SK-N-SH (cell line): ENCODE measurements at regions not wholly inside any gene's neighbourhood (a gene's known extent, or its start where the extent isn't known, plus 50 kb on each side); places are given as distances from the start of the nearest gene placed in this dataset.

ENCODE experiments used
- CTCF ChIA-PET: fragments of 300-600, 350-600 bp; formaldehyde crosslinking; extraction: SDS; loops from one replicate; lab custom pipeline; 2021; lab: Yijun Ruan, JAX
- POLR2A ChIA-PET: fragments of 350-600 bp; sonication (Branson Sonifier 250); formaldehyde crosslinking; extraction: SDS; loops from one replicate; lab custom pipeline; 2020; ENCODE audit warnings: antibody characterized with exemption, inconsistent platforms; lab: Yijun Ruan, JAX
- DNase-seq: peaks from one replicate; pipeline ENCODE4 v3.0.0; 2012
- H2AFZ ChIP-seq: fragments of 200-600 bp; sonication (generic); 2 replicates; pipeline ENCODE4 v1.8.1; 2016; ENCODE audit warnings: antibody characterized with exemption, mild to moderate bottlenecking, low read depth
- H3F3A ChIP-seq: fragments of 200-600 bp; sonication (generic); replicated peaks from 2 replicates; pipeline ENCODE3; 2016; ENCODE audit warnings: antibody characterized with exemption, mild to moderate bottlenecking; ENCODE audit not compliant: insufficient read depth
- H3K27ac ChIP-seq, 2 experiments: fragments of 200-500 bp in 1 of 2; fragments of 200-600 bp in 1 of 2; sonication (Bioruptor generic) in 1 of 2; sonication (generic), shearing (Covaris generic) in 1 of 2; 2 replicates each; pipeline versions ENCODE4 v1.5.1 to v1.6.1; 2014 to 2016; ENCODE audit warnings: low read depth in 2 of 2, inconsistent platforms in 1 of 2, low read length in 1 of 2, mild to moderate bottlenecking in 1 of 2, mixed read lengths in 1 of 2
- H3K27me3 ChIP-seq: fragments of 200-600 bp; sonication (generic), shearing (Covaris generic); 2 replicates; pipeline ENCODE4 v1.6.1; 2016; ENCODE audit warnings: mixed run types; ENCODE audit not compliant: insufficient read depth
- H3K36me3 ChIP-seq, 2 experiments: fragments of 200-500 bp in 1 of 2; fragments of 200-600 bp in 1 of 2; sonication (Bioruptor generic) in 1 of 2; sonication (generic) in 1 of 2; replicated peaks in 1 of 2; 2 replicates each; pipeline versions ENCODE3 to v1.5.1; 2014 to 2016; ENCODE audit warnings: low read length in 1 of 2, mild to moderate bottlenecking in 1 of 2; ENCODE audit not compliant: insufficient read depth in 2 of 2, control insufficient read depth in 1 of 2
- H3K4me1 ChIP-seq, 2 experiments: fragments of 200-500 bp in 1 of 2; fragments of 200-600 bp in 1 of 2; sonication (Bioruptor generic) in 1 of 2; sonication (generic), shearing (Covaris generic) in 1 of 2; 2 replicates each; pipeline versions ENCODE4 v1.5.1 to v1.6.1; 2014 to 2016; ENCODE audit warnings: low read depth in 1 of 2, low read length in 1 of 2, mixed run types in 1 of 2; ENCODE audit not compliant: insufficient read depth in 2 of 2, control insufficient read depth in 1 of 2
- H3K4me2 ChIP-seq: fragments of 200-600 bp; sonication (generic), shearing (Covaris generic); 2 replicates; pipeline ENCODE4 v1.6.1; 2017; ENCODE audit warnings: mixed run types
- H3K4me3 ChIP-seq, 2 experiments: fragments of 200-500 bp in 1 of 2; fragments of 200-600 bp in 1 of 2; sonication (Bioruptor generic) in 1 of 2; sonication (generic), shearing (Covaris generic) in 1 of 2; 2 replicates each; pipeline versions ENCODE4 v1.5.1 to v1.8.1; 2014 to 2016; ENCODE audit warnings: low read depth in 2 of 2, inconsistent platforms in 1 of 2, low read length in 1 of 2, mild to moderate bottlenecking in 1 of 2, mixed read lengths in 1 of 2, moderate library complexity in 1 of 2
- H3K79me2 ChIP-seq: fragments of 200-600 bp; sonication (generic); 2 replicates; pipeline ENCODE4 v1.8.1; 2017; ENCODE audit warnings: mild to moderate bottlenecking; ENCODE audit not compliant: insufficient read depth
- H3K9ac ChIP-seq: fragments of 200-600 bp; sonication (generic); 2 replicates; pipeline ENCODE4 v1.6.1; 2017; ENCODE audit warnings: mixed run types
- H3K9me2 ChIP-seq: fragments of 200-600 bp; sonication (generic); 2 replicates; pipeline ENCODE4 v1.6.1; 2017; ENCODE audit warnings: mixed run types
- H3K9me3 ChIP-seq: fragments of 200-600 bp; sonication (generic); 2 replicates; pipeline ENCODE4 v1.6.1; 2017; ENCODE audit warnings: mixed run types, mild to moderate bottlenecking, moderate library complexity
- H4K20me1 ChIP-seq: fragments of 200-600 bp; sonication (generic); 2 replicates; pipeline ENCODE4 v1.6.1; 2017; ENCODE audit warnings: mild to moderate bottlenecking, mixed run types; ENCODE audit not compliant: insufficient read depth
- CHD2 ChIP-seq: fragments of 150-350 bp; IDR thresholded peaks from 2 replicates; pipeline ENCODE4 v1.6.1; 2018; ENCODE audit warnings: low read length; ENCODE audit not compliant: partially characterized antibody
- EZH2phosphoT487 ChIP-seq: fragments of 200-600 bp; sonication (generic); IDR thresholded peaks from 2 replicates; pipeline ENCODE4 v1.6.1; 2017; ENCODE audit warnings: low read depth, mixed run types, mild to moderate bottlenecking, antibody characterized with exemption, moderate library complexity, borderline replicate concordance
- FOSL2 ChIP-seq: IDR thresholded peaks from 2 replicates; pipeline ENCODE4 v1.4.0; 2012; ENCODE audit warnings: low read depth, mild to moderate bottlenecking, moderate library complexity, borderline replicate concordance
- GABPA ChIP-seq: IDR thresholded peaks from 2 replicates; pipeline ENCODE4 v1.4.0; 2012; ENCODE audit warnings: low read depth, mild to moderate bottlenecking
- JUND ChIP-seq: IDR thresholded peaks from 2 replicates; pipeline ENCODE4 v1.4.0; 2012
- MXI1 ChIP-seq: IDR thresholded peaks from 2 replicates; pipeline ENCODE4 v1.6.1; 2012; ENCODE audit warnings: mild to moderate bottlenecking, low read depth, low read length, improper control_type of control experiment
- NFIC ChIP-seq: IDR thresholded peaks from 2 replicates; pipeline ENCODE4 v1.4.0; 2012; ENCODE audit warnings: borderline replicate concordance
- PBX3 ChIP-seq: IDR thresholded peaks from 2 replicates; pipeline ENCODE4; 2012
- POLR2AphosphoS5 ChIP-seq: IDR thresholded peaks from 2 replicates; pipeline ENCODE4 v1.6.1; 2012; ENCODE audit warnings: low read depth, low read length
- RAD21 ChIP-seq: IDR thresholded peaks from 2 replicates; pipeline ENCODE4 v1.6.1; 2012; ENCODE audit warnings: mild to moderate bottlenecking, low read length
- RFX5 ChIP-seq: IDR thresholded peaks from 2 replicates; pipeline ENCODE4 v1.6.1; 2012; ENCODE audit warnings: mild to moderate bottlenecking, improper control_type of control experiment, low read length
- RXRA ChIP-seq: IDR thresholded peaks from 2 replicates; pipeline ENCODE4 v1.4.0; 2012; ENCODE audit warnings: low read depth, mild to moderate bottlenecking, borderline replicate concordance
- SIN3A ChIP-seq: IDR thresholded peaks from 2 replicates; pipeline ENCODE4 v1.6.1; 2012; ENCODE audit warnings: low read depth, mild to moderate bottlenecking, low read length, moderate library complexity, borderline replicate concordance
- SMC3 ChIP-seq: IDR thresholded peaks from 2 replicates; pipeline ENCODE4 v1.6.1; 2012; ENCODE audit warnings: low read depth, low read length, improper control_type of control experiment
- TAF1 ChIP-seq: IDR thresholded peaks from 2 replicates; pipeline ENCODE4 v1.6.1; 2012; ENCODE audit warnings: low read depth, mild to moderate bottlenecking, low read length, moderate library complexity, borderline replicate concordance
- TCF12 ChIP-seq: IDR thresholded peaks from 2 replicates; pipeline ENCODE4 v1.4.0; 2012
- TEAD4 ChIP-seq: IDR thresholded peaks from 2 replicates; pipeline ENCODE4 v1.4.0; 2012; ENCODE audit warnings: mild to moderate bottlenecking, borderline replicate concordance; ENCODE audit not compliant: insufficient read depth
- USF1 ChIP-seq: IDR thresholded peaks from 2 replicates; pipeline ENCODE4 v1.4.0; 2012; ENCODE audit warnings: low read depth, borderline replicate concordance
- WGBS: methylation state at CpG from one replicate; pipeline ENCODE4 v1.1.6; 2017; ENCODE audit warnings: low lambda C conversion rate; 5-methylcytosine and 5-hydroxymethylcytosine counted together
- TF ChIP-seq, protein P1 (sequence below): fragments of 150-350 bp; IDR thresholded peaks from 2 replicates; pipeline ENCODE4 v1.6.1; 2016; ENCODE audit warnings: mild to moderate bottlenecking, low read depth, low read length
- TF ChIP-seq, protein P2 (sequence below): fragments of 200-600 bp; sonication (generic); IDR thresholded peaks from 2 replicates; pipeline ENCODE4 v1.6.1; 2017; ENCODE audit warnings: antibody characterized with exemption, mild to moderate bottlenecking, moderate library complexity
- TF ChIP-seq, protein P3 (sequence below): IDR thresholded peaks from 2 replicates; pipeline ENCODE4 v1.6.1; 2012; ENCODE audit warnings: mild to moderate bottlenecking, low read depth, low read length, moderate library complexity

- Histone ChIP-seq H4K20me1 (no peaks in the 10 kb centered on the region), H3K27me3 (no peaks in the 10 kb centered on the region; the same call in 1 of the 2 replicates), H3K9me2 (no peaks in the 10 kb centered on the region), H3K36me3 (no peaks in the 10 kb centered on the region), H3K4me2 (no peak overlapping the region), H3K4me1 (peaks cover 0 to 14% of the 10 kb centered on the region in 2 experiments; a peak in 1 of 4 replicates), H3K4me3 (no peak overlapping the region), H3K79me2 (no peaks in the 10 kb centered on the region), H2AFZ (no peak overlapping the region), H3K9me3 (no peaks in the 10 kb centered on the region), H3K9ac (no peak overlapping the region), H3F3A (no peaks in the 10 kb centered on the region), H3K27ac (no peak overlapping the region)
- no peak for DNase-seq
- ChIA-PET CTCF (no interaction called here), POLR2A (no interaction called here)
- TF ChIP-seq, protein P1, sequence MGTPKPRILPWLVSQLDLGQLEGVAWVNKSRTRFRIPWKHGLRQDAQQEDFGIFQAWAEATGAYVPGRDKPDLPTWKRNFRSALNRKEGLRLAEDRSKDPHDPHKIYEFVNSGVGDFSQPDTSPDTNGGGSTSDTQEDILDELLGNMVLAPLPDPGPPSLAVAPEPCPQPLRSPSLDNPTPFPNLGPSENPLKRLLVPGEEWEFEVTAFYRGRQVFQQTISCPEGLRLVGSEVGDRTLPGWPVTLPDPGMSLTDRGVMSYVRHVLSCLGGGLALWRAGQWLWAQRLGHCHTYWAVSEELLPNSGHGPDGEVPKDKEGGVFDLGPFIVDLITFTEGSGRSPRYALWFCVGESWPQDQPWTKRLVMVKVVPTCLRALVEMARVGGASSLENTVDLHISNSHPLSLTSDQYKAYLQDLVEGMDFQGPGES, result no peak
- TF ChIP-seq MXI1 (no peak), JUND (no peak), POLR2AphosphoS5 (no peak), TEAD4 (no peak)
- 10% methylated on average over 3 of the region's 3 CpGs for WGBS
Measured at GRCh38 chr10:47073967-47074366, 162.7 kb downstream of the PTPN20 start.

DNA sequence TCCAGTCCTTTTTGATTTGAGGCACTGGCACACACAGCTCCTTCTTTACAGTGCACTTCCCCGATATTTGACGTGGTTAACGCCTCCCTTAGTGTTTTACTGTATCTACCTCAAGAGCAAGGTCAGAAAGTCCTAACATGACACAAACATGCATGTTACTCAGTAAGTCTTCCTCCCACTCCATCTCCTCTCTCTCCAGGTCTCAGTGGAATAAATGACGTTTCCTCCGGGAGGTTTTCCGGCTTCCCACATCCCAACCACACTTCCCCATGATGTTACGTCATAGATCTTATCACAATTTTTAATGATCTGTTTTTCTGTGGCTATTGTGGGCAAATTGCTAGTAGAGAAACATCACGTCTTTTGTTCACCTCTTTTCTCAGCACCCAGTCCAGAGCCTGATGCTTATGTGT lies 165.7 kb downstream of the PTPN20 start:
- CTCF ChIA-PET, result no interaction called here
- Histone ChIP-seq H3F3A (no peaks in the 10 kb centered on the region), H3K79me2 (no peaks in the 10 kb centered on the region), H3K9ac (no peak overlapping the region), H3K27ac (no peak overlapping the region), H3K4me2 (no peak overlapping the region), H3K4me3 (no peak overlapping the region), H3K4me1 (peaks cover 0 to 24% of the 10 kb centered on the region in 2 experiments; a peak in 1 of 4 replicates), H3K9me3 (no peaks in the 10 kb centered on the region), H2AFZ (no peak overlapping the region), H4K20me1 (no peaks in the 10 kb centered on the region), H3K36me3 (no peaks in the 10 kb centered on the region), H3K27me3 (no peaks in the 10 kb centered on the region; the same call in 1 of the 2 replicates), H3K9me2 (no peaks in the 10 kb centered on the region)
- 56% methylated on average over 8 of the region's 8 CpGs for WGBS
- DNase-seq, result no peak
- POLR2A ChIA-PET, result no interaction called here
- TF ChIP-seq, protein P2, sequence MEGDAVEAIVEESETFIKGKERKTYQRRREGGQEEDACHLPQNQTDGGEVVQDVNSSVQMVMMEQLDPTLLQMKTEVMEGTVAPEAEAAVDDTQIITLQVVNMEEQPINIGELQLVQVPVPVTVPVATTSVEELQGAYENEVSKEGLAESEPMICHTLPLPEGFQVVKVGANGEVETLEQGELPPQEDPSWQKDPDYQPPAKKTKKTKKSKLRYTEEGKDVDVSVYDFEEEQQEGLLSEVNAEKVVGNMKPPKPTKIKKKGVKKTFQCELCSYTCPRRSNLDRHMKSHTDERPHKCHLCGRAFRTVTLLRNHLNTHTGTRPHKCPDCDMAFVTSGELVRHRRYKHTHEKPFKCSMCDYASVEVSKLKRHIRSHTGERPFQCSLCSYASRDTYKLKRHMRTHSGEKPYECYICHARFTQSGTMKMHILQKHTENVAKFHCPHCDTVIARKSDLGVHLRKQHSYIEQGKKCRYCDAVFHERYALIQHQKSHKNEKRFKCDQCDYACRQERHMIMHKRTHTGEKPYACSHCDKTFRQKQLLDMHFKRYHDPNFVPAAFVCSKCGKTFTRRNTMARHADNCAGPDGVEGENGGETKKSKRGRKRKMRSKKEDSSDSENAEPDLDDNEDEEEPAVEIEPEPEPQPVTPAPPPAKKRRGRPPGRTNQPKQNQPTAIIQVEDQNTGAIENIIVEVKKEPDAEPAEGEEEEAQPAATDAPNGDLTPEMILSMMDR, result no peak
- TF ChIP-seq TCF12, result no peak
- TF ChIP-seq RFX5, result no peak
- TF ChIP-seq SMC3, result no peak
- no peak for TF ChIP-seq RAD21
- TF ChIP-seq FOSL2, result no peak
- TF ChIP-seq POLR2AphosphoS5, result no peak
- no peak for TF ChIP-seq NFIC
- no peak for TF ChIP-seq USF1
- TF ChIP-seq PBX3, result no peak
- no peak for TF ChIP-seq EZH2phosphoT487
- no peak for TF ChIP-seq SIN3A
- no peak for TF ChIP-seq TEAD4
- TF ChIP-seq TAF1, result no peak
- no peak for TF ChIP-seq GABPA
- TF ChIP-seq, protein P3, sequence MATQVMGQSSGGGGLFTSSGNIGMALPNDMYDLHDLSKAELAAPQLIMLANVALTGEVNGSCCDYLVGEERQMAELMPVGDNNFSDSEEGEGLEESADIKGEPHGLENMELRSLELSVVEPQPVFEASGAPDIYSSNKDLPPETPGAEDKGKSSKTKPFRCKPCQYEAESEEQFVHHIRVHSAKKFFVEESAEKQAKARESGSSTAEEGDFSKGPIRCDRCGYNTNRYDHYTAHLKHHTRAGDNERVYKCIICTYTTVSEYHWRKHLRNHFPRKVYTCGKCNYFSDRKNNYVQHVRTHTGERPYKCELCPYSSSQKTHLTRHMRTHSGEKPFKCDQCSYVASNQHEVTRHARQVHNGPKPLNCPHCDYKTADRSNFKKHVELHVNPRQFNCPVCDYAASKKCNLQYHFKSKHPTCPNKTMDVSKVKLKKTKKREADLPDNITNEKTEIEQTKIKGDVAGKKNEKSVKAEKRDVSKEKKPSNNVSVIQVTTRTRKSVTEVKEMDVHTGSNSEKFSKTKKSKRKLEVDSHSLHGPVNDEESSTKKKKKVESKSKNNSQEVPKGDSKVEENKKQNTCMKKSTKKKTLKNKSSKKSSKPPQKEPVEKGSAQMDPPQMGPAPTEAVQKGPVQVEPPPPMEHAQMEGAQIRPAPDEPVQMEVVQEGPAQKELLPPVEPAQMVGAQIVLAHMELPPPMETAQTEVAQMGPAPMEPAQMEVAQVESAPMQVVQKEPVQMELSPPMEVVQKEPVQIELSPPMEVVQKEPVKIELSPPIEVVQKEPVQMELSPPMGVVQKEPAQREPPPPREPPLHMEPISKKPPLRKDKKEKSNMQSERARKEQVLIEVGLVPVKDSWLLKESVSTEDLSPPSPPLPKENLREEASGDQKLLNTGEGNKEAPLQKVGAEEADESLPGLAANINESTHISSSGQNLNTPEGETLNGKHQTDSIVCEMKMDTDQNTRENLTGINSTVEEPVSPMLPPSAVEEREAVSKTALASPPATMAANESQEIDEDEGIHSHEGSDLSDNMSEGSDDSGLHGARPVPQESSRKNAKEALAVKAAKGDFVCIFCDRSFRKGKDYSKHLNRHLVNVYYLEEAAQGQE, result no peak
- no peak for TF ChIP-seq RXRA
- TF ChIP-seq CHD2, result no peak
